CD4-positive, alpha-beta T cell treated with Interleukin-15 for 4 hours (primary cell): ENCODE measurements at regions not wholly inside any gene's neighbourhood (a gene's known extent, or its start where the extent isn't known, plus 50 kb on each side); places are given as distances from the start of the nearest gene placed in this dataset.
"Not testable (repeated sequence)": the region's sequence is repeated elsewhere in the genome, so short reads cannot be mapped to it uniquely, and the experiment has no call there.

Experiments
- DNase-seq: peaks from one replicate; pipeline ENCODE4 v3.0.0-alpha.2; 2020; ENCODE audit warnings: low spot score

- DNase-seq = not testable (repeated sequence)
These were observed 65.4 kb upstream of the ZNF195 start for GRCh38 chr11:3444420-3444744.

- not testable (repeated sequence) for DNase-seq
These were observed 64.9 kb upstream of the ZNF195 start for GRCh38 chr11:3443700-3444419.

- not testable (repeated sequence) for DNase-seq
These were observed 58.5 kb upstream of the ZNF195 start for GRCh38 chr11:3437441-3437840.

- DNase-seq = no peak
These were observed 56.0 kb upstream of the ZNF195 start for GRCh38 chr11:3434976-3435375.

- DNase-seq = not testable (repeated sequence)
These were observed 50.2 kb upstream of the ZNF195 start for GRCh38 chr11:3429191-3429590.
